CD14-positive monocyte (primary cell): ENCODE measurements at regions not wholly inside any gene's neighbourhood (a gene's known extent, or its start where the extent isn't known, plus 50 kb on each side); places are given as distances from the start of the nearest gene placed in this dataset.

ENCODE experiments used
- DNase-seq, 3 donors: peaks; one replicate each; pipeline ENCODE4 v3.0.0-alpha.2; 2011 to 2022
- H2AFZ ChIP-seq: 2 replicates; pipeline ENCODE4 v1.6.0; 2012; ENCODE audit warnings: mild to moderate bottlenecking, low read depth, low read length, inconsistent platforms; ENCODE audit not compliant: insufficient read depth, poor library complexity, severe bottlenecking
- H3K27ac ChIP-seq, 2 donors: 1 replicate in 1 of 2; 2 replicates in 1 of 2; pipeline ENCODE4 v1.5.1; 2012 to 2013; ENCODE audit warnings: low read length in 2 of 2, control low read depth in 1 of 2, inconsistent platforms in 1 of 2, low read depth in 1 of 2, mild to moderate bottlenecking in 1 of 2
- H3K27me3 ChIP-seq, 2 donors: one replicate each; pipeline versions ENCODE4 v1.6.0 to v1.6.1; 2011 to 2013; ENCODE audit warnings: low read length in 2 of 2; ENCODE audit not compliant: control insufficient read depth in 2 of 2, insufficient read depth in 2 of 2
- H3K36me3 ChIP-seq, 2 donors: replicated peaks in 1 of 2; 1 replicate in 1 of 2; 2 replicates in 1 of 2; pipeline versions ENCODE4 v1.5.1 to v1.6.1; 2012 to 2013; ENCODE audit warnings: low read length in 2 of 2, control low read depth in 1 of 2, inconsistent platforms in 1 of 2, mild to moderate bottlenecking in 1 of 2; ENCODE audit not compliant: insufficient read depth in 2 of 2, control insufficient read depth in 1 of 2
- H3K4me1 ChIP-seq, 2 donors: 1 replicate in 1 of 2; 2 replicates in 1 of 2; pipeline versions ENCODE4 v1.5.1 to v1.6.1; 2012 to 2013; ENCODE audit warnings: low read length in 2 of 2, control low read depth in 1 of 2, inconsistent platforms in 1 of 2, mild to moderate bottlenecking in 1 of 2, moderate library complexity in 1 of 2; ENCODE audit not compliant: insufficient read depth in 2 of 2, control insufficient read depth in 1 of 2
- H3K4me2 ChIP-seq: replicated peaks from 2 replicates; pipeline ENCODE3; 2012; ENCODE audit warnings: low read length, moderate library complexity, mild to moderate bottlenecking; ENCODE audit not compliant: poor library complexity, severe bottlenecking; ENCODE audit errors: extremely low read depth
- H3K4me3 ChIP-seq, 3 experiments: fragments of 200-600 bp in 1 of 3; sonication (generic) in 1 of 3; replicated peaks in 1 of 3; 1 replicate in 2 of 3; 2 replicates in 1 of 3; pipeline ENCODE4 v1.5.1; 2011 to 2013; ENCODE audit warnings: low read length in 3 of 3, mild to moderate bottlenecking in 3 of 3, control low read depth in 2 of 3, low read depth in 2 of 3, inconsistent platforms in 1 of 3, moderate library complexity in 1 of 3
- H3K79me2 ChIP-seq: 2 replicates; pipeline ENCODE4 v1.6.0; 2012; ENCODE audit warnings: mild to moderate bottlenecking, control low read depth, inconsistent platforms, low read length, moderate library complexity; ENCODE audit not compliant: insufficient read depth
- H3K9ac ChIP-seq: 2 replicates; pipeline ENCODE4 v1.6.0; 2017; ENCODE audit warnings: low read length, mild to moderate bottlenecking; ENCODE audit not compliant: insufficient read depth, poor library complexity, severe bottlenecking
- H3K9me3 ChIP-seq, 2 donors: replicated peaks in 1 of 2; 1 replicate in 1 of 2; 2 replicates in 1 of 2; pipeline versions ENCODE4 v1.5.1 to v1.6.1; 2012 to 2013; ENCODE audit warnings: low read length in 2 of 2, control low read depth in 1 of 2; ENCODE audit not compliant: control insufficient read depth in 1 of 2, insufficient read depth in 1 of 2
- H4K20me1 ChIP-seq: 2 replicates; pipeline ENCODE4 v1.6.0; 2012; ENCODE audit warnings: mild to moderate bottlenecking, low read length, control low read depth, moderate library complexity; ENCODE audit not compliant: insufficient read depth
- H3K27ac Mint-ChIP-seq, 7 donors: one replicate each; pipeline ENCODE4 v1.8.0; 2020; ENCODE audit warnings: mild to moderate bottlenecking in 7 of 7, mixed read lengths in 7 of 7, moderate library complexity in 6 of 7, inconsistent platforms in 2 of 7
- H3K27me3 Mint-ChIP-seq, 3 donors: one replicate each; pipeline ENCODE4 v1.8.0; 2021 to 2022; ENCODE audit warnings: low read depth in 3 of 3, mild to moderate bottlenecking in 3 of 3, mixed read lengths in 3 of 3, moderate library complexity in 3 of 3, inconsistent platforms in 1 of 3
- H3K36me3 Mint-ChIP-seq, 2 donors: one replicate each; pipeline ENCODE4 v1.8.0; 2020; ENCODE audit warnings: mixed read lengths in 2 of 2, inconsistent platforms in 1 of 2, mild to moderate bottlenecking in 1 of 2
- H3K4me1 Mint-ChIP-seq: one replicate; pipeline ENCODE4 v1.8.0; 2020; ENCODE audit warnings: mild to moderate bottlenecking, mixed read lengths
- H3K4me3 Mint-ChIP-seq, 2 donors: one replicate each; pipeline ENCODE4 v1.8.0; 2020; ENCODE audit warnings: mild to moderate bottlenecking in 2 of 2, mixed read lengths in 2 of 2, moderate library complexity in 1 of 2
- H3K9me3 Mint-ChIP-seq, 7 donors: one replicate each; pipeline ENCODE4 v1.8.0; 2020 to 2022; ENCODE audit warnings: mixed read lengths in 7 of 7, mild to moderate bottlenecking in 6 of 7, moderate library complexity in 6 of 7, inconsistent platforms in 2 of 7
- WGBS: methylation state at CpG from one replicate; pipeline ENCODE4 v1.1.5; 2013; ENCODE audit warnings: missing lambda C conversion rate; ENCODE audit not compliant: insufficient coverage; 5-methylcytosine and 5-hydroxymethylcytosine counted together
- intact Hi-C, 2 donors: fragments of 100-400 bp; cut with micrococcal nuclease; formaldehyde crosslinking; loops; one replicate each; pipeline versions ENCODE4 v1.15.0 to v1.15.1; 2023
- TF ChIP-seq, protein P1 (sequence below): fragments of 200-600 bp; IDR thresholded peaks from one replicate; pipeline ENCODE4 v1.8.0; 2022; ENCODE audit warnings: antibody characterized with exemption, mild to moderate bottlenecking

- WGBS = no CpG with 5 or more reads among the region's 1 CpG
- DNase-seq = no peak
- H3K79me2 ChIP-seq = no peaks in the 10 kb centered on the region
- no peaks in the 10 kb centered on the region for H4K20me1 ChIP-seq
- no peak overlapping the region for H3K9ac ChIP-seq
- H3K9me3 ChIP-seq = peaks cover 16 to 18% of the 10 kb centered on the region in 2 donors
- no peak overlapping the region for H2AFZ ChIP-seq
- no peak overlapping the region for H3K4me3 ChIP-seq
- H3K4me2 ChIP-seq = no peak overlapping the region
- H3K27ac ChIP-seq = no peak overlapping the region
- no peak overlapping the region for H3K4me3 Mint-ChIP-seq
- no peaks in the 10 kb centered on the region for H3K4me1 Mint-ChIP-seq
- no peaks in the 10 kb centered on the region for H3K27me3 Mint-ChIP-seq
- intact Hi-C loops = no loop called here
- H3K4me1 ChIP-seq = no peaks in the 10 kb centered on the region
- no peaks in the 10 kb centered on the region for H3K27me3 ChIP-seq
- H3K36me3 ChIP-seq = no peaks in the 10 kb centered on the region
- H3K9me3 Mint-ChIP-seq = peaks cover 14 to 22% (median 17%) of the 10 kb centered on the region in 7 donors
- H3K36me3 Mint-ChIP-seq = no peaks in the 10 kb centered on the region
- TF ChIP-seq, protein P1, sequence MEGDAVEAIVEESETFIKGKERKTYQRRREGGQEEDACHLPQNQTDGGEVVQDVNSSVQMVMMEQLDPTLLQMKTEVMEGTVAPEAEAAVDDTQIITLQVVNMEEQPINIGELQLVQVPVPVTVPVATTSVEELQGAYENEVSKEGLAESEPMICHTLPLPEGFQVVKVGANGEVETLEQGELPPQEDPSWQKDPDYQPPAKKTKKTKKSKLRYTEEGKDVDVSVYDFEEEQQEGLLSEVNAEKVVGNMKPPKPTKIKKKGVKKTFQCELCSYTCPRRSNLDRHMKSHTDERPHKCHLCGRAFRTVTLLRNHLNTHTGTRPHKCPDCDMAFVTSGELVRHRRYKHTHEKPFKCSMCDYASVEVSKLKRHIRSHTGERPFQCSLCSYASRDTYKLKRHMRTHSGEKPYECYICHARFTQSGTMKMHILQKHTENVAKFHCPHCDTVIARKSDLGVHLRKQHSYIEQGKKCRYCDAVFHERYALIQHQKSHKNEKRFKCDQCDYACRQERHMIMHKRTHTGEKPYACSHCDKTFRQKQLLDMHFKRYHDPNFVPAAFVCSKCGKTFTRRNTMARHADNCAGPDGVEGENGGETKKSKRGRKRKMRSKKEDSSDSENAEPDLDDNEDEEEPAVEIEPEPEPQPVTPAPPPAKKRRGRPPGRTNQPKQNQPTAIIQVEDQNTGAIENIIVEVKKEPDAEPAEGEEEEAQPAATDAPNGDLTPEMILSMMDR = no peak
- no peak overlapping the region for H3K27ac Mint-ChIP-seq
These were observed 409.5 kb downstream of the ADRA2A start for GRCh38 chr10:111486346-111486745.

GRCh38 chr10:111488668-111489067 is 411.8 kb downstream of the ADRA2A start:
- no peaks in the 10 kb centered on the region for H3K27me3 Mint-ChIP-seq
- Histone ChIP-seq H3K4me2 (no peak overlapping the region), H3K27me3 (no peaks in the 10 kb centered on the region), H4K20me1 (no peaks in the 10 kb centered on the region), H3K4me3 (no peak overlapping the region), H3K9ac (no peak overlapping the region), H3K79me2 (no peaks in the 10 kb centered on the region), H2AFZ (no peak overlapping the region), H3K4me1 (no peaks in the 10 kb centered on the region), H3K9me3 (peaks cover 26 to 28% of the 10 kb centered on the region in 2 donors), H3K36me3 (no peaks in the 10 kb centered on the region), H3K27ac (no peak overlapping the region)
- no peaks in the 10 kb centered on the region for H3K36me3 Mint-ChIP-seq
- DNase-seq = no peak
- intact Hi-C loops = no loop called here
- H3K4me1 Mint-ChIP-seq = no peaks in the 10 kb centered on the region
- no peak overlapping the region for H3K27ac Mint-ChIP-seq
- WGBS = 40% methylated on average over 1 of the region's 2 CpGs
- TF ChIP-seq, protein P1 = no peak
- H3K9me3 Mint-ChIP-seq = peaks cover 13 to 22% (median 19%) of the 10 kb centered on the region in 7 donors
- H3K4me3 Mint-ChIP-seq = no peak overlapping the region
